ENCODE measurements at regions not wholly inside any gene's neighbourhood (a gene's known extent, or its start where the extent isn't known, plus 50 kb on each side); places are given as distances from the start of the nearest gene placed in this dataset.

DNA sequence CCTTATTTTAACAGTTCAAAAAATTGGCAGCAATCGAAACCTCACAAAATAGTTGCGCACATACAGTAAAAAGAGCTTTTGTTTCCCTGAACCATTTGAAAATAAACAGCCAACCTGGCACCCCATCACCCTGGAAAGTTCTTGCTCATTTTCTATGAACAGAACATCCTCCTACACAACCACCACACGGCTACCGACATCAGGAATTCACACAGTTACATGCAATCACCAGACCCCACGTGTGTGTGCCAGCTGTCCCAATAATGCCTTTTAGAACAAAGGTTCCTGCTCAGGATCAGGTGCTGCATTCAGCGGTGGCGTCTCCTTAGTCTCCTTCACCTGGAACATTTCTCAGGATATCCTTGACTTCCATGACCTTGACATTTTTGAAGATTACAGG, 186.5 kb downstream of the KLF13 start:
- DNase-seq = no peak

DNA sequence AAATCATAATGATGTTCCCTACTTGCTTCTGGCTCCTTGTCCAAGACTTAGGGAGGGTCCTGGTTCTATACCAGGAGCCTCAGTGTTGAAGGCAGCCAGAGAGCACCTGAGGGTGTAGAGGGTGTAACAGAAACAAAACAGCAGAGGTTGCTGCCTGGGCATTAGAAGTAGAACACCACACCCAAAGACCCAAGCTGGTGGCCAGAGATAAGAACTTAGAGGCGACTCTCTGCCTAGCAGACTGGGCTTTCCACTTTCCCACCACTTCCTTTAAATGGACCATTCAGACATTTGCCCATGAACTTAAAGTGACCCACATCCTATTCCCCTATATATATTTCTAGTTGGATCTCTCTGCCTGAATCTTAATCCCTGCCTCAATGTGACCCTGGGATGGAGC, 189.8 kb downstream of the KLF13 start:
- no peak for DNase-seq

DNA sequence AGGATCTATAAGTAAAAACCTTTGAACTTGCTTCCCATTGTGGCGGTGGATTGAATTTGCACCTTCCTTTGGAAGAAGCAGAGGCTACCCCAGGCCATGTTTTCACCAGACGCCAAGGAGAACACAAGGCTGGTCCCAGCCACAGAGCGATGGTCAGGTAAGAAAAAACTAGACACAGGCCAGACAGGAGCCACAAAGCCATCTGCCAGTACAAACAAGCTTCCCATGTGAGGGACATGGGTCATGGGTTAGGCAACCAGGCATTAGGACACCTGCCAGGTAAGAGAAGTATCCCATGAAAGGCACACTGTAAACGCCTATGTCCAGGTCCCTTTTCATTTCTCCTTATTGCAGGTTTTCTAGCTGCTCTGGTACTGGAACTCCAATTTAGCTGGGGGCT, 190.2 kb downstream of the KLF13 start:
- DNase-seq = no peak

DNA sequence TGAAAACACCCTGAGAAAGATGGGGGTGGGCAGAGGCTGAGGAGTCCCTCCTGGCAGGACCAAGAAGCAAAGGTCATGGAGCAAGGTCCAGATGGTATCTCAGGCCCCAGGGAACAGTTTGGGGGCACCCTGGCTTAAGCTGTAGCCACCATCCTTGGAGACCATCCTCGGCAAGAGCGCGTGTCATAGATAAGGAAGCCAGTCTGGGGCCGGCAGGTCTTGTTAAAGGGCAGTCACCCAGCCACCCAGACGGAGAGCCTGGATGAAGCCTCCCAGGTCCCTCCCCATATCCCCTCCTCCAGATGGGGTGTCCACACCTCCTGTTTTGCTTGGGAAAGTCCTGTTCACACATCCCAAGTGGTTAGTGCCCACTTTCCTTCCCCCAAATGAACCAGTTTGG, 191.1 kb downstream of the KLF13 start:
- no peak for DNase-seq

DNA sequence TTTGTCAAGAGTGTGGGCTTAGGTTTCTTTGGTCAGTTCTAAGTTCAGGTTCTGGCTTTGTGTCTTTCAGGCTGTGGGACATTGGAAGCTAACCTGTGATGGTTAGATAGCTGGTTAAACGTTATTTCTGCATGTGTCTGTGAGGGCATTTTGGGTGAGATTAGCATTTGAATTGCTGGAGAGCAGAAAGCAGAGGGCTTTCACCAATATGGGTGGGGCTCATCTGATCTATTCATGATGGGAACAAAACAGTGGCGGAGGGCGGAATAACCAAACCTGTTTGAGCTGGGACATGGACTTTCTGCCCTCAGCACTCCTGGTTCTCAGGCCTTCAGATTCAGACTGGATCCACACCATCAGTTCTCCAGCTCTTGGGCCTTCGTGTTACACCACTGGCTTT, 195.4 kb downstream of the KLF13 start:
- DNase-seq = no peak

DNA sequence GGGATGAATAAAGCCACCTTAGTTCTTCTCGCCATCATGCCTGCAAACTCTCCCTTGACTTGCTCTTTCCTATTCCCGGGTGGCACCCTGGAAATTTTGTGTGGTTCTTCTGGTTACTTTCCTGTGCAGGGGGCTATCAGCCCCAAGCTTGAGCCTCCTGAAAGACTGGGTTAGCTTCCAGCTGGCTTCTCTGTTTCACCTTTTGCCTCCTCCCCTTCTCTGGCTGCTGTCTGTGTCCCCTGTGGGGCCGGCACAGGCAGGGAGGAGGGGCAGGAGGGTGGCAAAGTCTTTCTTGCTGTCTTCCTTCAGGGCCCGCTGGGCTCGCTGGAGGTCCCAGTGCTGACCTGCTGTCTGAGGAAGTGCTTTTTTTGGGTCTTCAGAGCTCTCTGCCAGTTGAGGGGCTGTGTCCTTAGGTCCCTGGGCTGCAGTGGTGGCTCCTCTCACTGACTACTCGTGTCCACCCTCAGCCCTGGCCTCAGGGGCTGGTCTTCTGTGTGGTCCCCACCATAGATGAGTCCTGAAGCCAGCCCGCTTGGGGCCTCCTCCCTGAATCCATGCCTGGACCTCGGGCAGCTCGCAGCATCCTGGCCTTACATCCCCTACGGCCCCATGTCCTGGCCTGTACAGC, 196.5 kb downstream of the KLF13 start:
- no peak for DNase-seq

DNA sequence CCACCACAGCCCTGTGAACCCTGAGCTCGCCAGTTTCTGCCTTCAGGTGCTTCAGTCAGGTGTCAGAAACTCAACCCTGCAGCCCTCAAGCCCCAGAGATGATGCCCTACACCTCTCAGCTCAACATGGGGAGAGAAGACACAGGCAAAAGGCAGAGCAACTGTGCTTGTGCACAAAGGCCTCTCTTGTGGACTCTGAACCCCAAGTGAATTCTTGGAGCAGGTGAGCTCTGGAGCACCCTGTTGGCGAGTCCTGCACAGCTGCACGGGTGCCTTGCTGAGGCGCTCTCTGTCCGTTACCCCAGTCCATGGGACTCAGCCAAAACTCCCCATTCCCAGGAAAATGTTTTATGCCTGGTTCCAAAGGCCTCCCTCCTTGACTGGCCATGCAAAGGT, 197.0 kb downstream of the KLF13 start:
- DNase-seq = no peak

DNA sequence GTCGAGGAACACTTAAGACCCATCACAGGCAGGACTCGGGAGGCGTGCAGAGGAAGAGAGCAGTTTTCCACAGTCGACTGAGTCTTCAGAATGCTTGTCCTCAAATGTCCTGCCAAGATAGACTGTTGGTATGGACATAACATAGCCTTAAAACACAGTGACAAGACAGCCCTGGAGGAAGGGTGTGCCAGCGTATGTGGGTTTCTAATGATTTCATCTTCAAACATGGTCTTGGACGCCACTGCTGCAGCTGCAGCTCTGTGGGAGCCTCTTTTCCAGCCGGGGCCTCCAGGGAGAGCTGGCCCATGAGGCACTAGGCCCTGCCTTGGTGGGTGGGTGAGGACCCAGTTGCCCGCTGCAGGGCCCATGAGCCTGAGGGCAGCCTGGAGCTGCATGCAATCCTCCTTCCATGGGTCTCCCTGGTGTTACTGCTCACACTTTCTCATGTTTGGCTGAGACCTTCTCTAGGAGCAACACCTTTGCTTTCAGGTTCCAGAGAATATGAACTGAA, 198.6 kb downstream of the KLF13 start:
- DNase-seq = no peak

DNA sequence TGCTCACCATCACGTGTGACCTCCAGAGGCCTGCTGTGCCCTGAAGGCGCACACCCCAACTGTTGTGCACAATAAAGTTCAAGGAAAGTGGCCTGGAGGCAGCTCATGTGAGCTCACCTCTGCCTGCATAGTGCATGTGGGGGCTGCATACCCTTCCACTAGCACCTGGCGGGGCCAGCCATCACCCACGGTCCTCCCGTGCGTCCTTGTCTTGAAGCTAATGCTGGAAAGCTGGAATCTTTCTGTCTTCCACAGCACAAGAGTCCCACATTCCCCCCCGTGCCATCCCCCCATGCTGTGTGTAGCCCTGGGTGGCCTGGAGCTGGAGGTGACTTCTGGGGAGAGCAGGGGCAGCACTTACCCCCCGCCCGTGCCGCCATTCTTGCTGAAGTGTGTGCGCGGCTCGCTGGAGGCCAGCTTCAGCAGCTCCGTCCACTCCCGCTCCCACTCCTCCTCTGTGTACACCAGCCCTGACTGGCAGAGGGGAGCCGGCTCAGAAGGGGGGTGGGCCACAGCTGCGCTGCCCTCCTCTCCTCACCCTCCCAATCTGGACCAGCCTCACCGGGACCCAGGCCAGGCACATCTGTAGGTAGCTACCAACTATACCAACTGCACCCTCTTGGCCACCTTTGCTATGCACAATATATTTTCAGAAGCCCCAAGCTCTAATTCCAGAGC, 199.5 kb downstream of the KLF13 start:
- DNase-seq = no peak

DNA sequence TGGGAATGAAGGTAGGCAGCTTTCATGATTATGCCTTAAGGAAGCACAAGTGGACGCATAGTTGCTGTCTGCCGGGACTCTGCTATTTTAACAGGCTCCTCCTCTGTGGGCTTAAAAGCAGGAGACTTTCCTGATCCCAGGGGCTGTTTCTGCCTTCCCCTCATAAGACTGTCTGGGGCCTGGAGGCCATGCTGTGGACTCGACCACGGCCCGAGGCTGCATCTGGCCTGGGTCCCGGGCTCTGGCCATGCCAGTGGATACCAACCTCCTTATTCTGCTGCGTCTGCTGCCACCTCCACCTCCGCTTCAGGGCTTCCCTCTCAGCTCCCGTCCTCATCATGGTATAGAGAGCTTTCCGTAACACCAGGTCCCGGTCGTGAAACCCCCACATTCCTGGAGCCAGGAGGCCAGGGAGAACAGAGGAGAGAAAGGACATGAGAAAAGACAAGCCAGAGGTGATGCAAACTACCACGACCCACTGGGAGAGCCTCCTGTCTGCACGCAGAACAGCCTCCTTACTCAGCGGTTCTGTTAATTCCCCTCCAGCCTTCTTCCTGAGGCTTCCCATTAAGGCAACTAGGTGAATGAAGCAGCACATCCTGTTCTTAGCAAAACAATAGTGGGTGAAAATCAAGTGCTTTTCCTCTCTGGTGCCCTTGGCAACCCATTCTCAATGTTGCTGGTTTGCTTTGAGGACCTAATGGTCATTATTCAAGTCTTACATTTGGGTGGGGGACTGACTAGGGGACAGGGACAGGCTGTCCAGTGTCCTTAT, 200.5 kb downstream of the KLF13 start:
- no peak for DNase-seq

DNA sequence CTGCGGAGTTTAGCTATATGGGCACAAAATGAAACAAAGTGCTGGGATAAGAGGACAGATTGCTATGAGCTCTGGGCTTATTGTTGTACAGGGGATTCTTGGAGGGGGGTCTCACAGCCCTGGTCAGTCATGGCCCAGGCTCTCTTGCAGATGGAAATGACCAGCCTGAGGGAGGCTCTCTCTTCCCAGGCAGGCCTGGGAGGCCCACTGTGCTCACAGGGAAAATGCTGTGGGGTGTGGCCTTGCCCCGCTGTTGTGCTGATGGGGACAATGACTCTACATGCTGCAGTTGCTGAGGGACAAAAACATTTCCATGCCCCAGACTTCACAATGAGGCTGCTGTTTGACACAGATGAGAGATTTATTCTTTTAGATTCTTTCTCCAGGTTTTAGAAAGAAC, 202.2 kb downstream of the KLF13 start:
- no peak for DNase-seq

DNA sequence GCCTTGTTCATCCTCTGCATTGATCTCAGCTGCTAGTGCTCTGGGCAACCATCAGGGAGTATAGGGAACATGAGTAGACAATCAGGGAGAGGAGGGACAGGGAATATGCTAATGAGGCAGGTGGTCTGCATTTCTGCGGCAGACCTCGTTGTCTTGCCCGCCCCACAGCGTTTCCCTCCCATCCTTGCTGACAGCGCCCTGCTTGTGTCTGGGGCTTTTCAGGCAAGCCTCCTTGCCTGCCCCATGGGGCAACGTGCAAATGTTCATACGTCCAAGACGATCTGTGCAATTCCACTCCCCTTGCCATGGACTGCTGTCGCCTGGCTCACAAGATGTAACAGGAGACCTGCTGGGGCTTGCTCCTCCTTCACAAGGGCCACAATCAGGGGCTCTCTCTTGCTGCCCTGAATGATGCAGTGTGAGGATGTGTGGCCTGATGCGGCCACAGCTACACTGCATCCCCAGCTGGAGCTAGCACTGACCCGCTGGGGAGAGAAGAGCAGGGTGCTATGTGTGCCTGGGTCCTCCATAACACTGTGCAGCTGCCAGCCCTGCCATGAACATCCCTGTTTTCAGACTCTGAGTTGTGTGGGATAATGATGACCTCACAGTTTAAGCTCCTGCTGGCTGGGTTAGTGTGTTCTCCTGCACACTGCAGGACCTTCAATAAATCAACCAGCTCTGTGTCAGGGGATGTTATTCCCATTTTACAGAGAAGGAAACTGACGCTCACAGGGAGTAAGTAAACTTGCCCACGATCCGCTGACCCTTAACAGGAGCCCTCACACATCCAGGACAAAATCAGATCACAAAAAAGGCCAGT, 211.3 kb downstream of the KLF13 start:
- no peak for DNase-seq

DNA sequence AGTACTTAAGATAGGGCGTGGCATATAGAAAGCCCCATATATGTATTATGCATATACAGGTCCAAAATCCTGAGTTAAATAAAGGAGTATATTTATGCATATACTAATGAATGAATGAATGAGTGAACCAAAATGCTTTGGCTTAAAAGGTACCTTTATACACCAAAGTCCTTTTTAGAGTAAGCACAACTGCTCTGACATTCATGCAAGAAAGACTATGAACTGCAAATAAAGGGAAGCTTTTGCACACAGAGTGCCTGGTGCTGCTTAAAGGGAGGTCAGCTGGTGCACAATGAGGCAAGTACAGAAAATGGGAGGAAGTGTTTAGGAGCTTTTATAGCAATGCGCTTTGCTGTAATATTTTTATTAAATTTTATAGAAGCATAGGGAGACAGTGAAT, 214.0 kb downstream of the KLF13 start:
- DNase-seq = no peak

DNA sequence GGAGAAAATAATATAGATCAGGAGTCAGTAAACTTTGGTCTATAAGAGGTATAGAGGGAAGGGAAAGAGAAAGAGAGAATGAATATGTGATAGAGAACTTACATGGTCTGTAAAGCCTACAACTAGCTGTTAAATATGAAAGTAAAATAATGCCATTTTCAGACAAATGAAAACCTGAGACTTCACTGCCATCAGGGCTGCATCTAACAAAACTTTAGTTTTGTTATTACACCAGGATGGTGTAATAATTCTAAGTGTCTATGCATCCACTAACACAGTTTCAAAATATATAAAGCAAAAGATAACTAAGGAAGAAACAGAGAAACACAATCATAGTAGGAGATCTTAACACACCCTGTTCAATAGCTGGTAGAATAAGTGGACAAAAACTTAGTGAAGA, 217.7 kb downstream of the KLF13 start:
- no peak for DNase-seq

DNA sequence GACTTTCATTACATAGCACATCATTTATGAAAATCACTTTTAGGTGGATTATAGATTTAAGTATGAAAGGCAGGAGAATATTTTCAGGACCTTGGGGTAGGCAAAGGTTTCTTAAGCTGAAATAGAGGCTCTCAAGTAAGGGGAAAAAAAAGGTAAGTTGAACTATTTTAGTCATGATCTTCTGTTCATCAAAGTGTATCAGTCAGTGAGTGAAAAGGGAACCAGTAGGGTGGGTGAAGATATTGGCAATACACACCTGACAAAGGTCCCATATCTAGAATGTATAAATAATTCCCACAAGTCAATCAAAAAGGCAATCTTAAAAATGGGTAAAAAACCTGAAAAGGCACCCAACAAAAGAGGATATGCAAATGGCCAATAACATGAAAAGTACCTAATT, 218.6 kb downstream of the KLF13 start:
- DNase-seq = no peak

DNA sequence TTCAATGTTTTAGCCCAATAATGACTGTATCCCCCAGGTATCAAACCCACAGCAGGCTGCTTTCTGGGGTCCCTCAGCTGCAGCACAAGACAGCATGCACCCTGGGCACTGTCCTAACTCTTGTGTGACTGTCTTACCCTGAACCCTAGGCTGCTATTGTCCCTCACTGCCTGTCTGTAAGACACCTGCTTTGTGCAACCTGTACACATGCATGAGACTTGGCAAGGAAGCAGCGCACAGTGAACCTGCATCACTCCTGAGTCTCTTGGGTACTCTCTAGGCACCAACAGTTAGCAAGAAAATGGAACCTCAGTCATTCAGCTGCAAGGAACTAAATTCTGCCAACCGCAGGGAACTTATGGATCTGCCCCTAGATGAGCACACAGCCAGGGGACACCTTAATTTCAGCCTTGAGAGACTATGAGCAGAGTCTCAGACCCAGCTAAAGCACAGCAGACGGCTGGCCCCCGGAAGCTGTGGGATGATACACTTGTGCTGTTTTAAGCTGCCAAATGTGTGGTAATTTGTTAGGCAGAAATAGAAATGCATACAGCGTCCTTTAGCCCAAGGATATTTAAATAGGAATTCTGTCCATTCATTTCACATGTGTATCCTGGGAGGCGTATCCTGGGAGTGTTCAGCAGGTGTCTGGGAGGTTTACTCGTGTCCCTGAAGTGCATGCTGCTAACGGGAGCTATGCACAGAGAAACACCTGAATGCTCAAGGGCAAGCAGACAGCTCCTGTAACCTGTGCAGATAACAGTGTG, 223.8 kb downstream of the KLF13 start:
- DNase-seq = no peak

DNA sequence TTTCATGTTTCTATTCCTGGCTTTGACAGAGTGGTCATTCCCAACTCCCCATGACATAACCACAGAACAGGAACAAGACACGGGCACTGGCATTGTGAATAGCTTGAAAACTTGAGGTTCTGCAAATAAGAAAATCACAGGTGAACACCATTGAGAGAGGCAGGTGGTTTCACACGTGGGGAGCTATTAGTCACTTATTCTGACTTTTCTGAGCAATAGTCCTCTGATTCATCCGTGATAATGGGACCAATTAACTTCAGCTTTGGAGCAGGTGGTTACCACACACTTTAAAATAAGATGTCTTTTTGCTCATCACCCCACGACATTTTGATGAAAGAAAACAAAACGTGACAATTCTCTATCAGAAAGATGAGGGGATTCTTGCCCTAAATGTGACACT, 224.7 kb downstream of the KLF13 start:
- DNase-seq = no peak

DNA sequence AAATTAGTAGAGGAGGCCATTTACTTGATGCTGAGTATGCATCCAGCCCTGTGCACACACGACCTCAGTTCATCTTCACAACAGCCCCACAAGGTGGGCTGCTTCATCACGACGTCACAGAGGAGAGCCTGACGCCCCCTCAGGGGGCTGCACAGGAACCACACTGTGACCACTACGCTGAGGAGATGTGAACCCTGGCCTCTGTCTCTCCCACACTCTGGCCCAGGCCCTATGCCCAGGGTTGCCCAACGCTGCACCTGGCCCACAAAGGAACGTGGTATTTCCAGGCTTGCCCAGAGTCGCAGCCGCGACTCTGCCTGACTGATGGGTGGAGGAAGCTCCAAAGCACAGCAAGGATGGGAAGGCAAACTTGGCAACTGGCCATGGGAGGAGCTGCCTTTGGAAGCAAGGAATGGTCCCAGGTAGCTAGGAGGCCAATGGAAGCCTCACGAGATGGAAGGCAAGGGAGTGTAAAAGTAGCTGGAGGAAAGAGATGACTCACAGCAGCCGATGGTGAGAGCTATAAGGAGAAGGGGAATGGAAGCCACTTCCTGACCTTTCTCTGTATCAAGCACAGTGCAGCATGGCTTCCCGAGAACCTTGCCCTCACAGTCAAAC, 226.0 kb downstream of the KLF13 start:
- no peak for DNase-seq

DNA sequence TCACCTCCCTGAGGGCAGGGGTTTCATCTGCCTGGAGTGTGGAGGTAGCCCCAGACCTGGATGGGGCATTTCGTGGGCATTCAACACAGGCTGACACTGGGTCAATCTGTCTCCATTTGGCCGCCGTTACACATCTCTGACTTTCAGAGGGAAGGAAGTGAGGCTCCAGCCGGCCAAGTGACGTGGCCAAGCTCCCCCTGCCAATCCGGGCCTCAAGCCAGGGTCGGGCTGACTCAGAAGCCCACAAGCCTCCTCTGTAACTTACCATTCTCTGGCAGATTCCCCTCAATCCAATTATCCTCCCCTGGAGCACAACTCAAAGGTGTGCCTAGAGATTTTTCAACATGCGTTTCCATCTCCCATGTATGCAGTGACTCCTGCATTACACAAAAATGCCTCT, 227.6 kb downstream of the KLF13 start:
- DNase-seq = no peak

DNA sequence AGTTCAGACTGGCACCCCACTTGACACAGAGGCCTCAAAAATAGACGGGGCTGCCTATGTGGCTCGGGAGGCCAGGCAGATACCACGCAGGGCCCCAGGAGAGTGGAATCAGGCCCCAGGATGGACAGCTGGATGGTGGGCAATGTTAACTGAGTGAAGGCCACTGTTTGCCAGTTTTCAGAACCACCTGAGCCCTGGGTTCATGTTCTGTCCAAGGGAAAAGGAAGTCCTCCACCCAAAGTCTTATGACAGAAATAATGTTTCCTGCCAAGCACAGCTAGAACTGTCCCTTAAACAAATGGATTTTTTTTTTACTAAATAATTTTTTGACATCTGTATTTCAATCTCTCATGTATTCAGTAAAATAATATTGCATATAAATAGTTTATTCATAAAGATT, 228.4 kb downstream of the KLF13 start:
- no peak for DNase-seq

DNA sequence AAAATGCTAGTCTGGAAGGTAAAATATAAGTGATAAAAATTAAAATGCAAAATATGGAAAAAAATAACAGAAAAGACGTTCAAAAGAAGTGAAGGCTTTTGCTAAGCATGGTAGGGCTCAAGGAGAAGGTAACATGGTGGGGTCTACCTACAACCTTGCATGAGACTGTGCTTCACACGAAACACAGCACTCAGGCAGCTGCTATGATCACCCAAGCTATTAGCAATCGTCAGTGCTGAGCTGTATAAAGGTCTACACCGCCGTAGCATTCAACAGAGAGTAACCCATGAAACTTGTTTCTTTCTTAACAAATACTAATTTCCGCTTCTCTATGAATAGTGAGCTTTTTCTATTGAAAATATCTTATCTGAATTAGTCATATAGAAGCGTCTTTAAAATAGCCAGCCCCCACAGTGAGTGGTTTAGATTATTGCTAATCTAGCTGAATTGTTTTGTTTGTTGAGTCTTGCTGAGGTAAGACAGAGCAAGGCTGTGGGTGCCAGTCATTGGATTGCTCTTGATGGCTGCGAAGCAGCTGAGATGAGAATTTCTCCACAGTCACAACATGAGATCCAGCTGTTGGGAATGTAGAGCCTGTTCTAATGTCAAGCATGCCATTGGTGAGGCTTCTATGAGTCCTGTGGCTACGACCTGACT, 230.0 kb downstream of the KLF13 start:
- no peak for DNase-seq

DNA sequence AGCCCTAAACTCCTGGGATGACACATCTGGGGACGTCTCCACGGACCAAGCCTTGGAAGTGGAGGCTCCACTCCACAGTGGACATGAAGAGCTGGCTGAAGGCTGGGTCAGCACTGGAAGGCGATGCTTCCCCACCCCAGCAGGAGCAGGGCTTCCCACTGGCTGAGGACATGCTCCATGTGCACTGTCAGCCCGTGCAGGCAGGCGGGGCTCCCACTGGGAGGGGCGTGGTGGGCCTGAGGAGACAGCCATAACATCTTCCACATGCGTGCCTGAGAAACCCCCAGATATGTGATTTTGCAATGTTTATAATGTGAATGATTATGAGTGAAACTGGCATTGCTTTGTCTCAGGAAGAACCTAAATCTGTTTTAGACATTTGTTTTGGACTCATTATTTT, 231.3 kb downstream of the KLF13 start:
- no peak for DNase-seq

All from kidney glomerular epithelial cell (primary cell).